Smooth muscle cell (in vitro differentiated cells): ENCODE measurements at regions not wholly inside any gene's neighbourhood (a gene's known extent, or its start where the extent isn't known, plus 50 kb on each side); places are given as distances from the start of the nearest gene placed in this dataset.

Experiments used
- DNase-seq: peaks from one replicate; lab custom pipeline; 2025; ENCODE audit not compliant: unreplicated experiment; lab: John Stamatoyannopoulos, UW
- H2AFZ ChIP-seq: fragments of 200-600 bp; sonication (generic); 2 replicates; pipeline ENCODE4 v1.6.0; 2016; ENCODE audit warnings: antibody characterized with exemption, low read depth, mild to moderate bottlenecking
- H3F3A ChIP-seq: fragments of 200-600 bp; sonication (generic); 2 replicates; pipeline ENCODE4 v1.6.0; 2017; ENCODE audit warnings: antibody characterized with exemption, low read depth
- H3K27ac ChIP-seq: fragments of 200-600 bp; sonication (generic); 2 replicates; pipeline ENCODE4 v1.5.1; 2016; ENCODE audit warnings: low read depth, mild to moderate bottlenecking
- H3K27me3 ChIP-seq: fragments of 200-600 bp; sonication (generic); 2 replicates; pipeline ENCODE4 v1.6.1; 2016; ENCODE audit warnings: low read depth, mild to moderate bottlenecking
- H3K36me3 ChIP-seq: fragments of 200-600 bp; sonication (generic); 2 replicates; pipeline ENCODE4 v1.5.1; 2016; ENCODE audit warnings: low read depth
- H3K4me1 ChIP-seq: fragments of 200-600 bp; sonication (generic); 2 replicates; pipeline ENCODE4 v1.5.1; 2016; ENCODE audit warnings: low read depth
- H3K4me2 ChIP-seq: fragments of 200-600 bp; sonication (generic); 2 replicates; pipeline ENCODE4 v1.6.0; 2016; ENCODE audit warnings: mild to moderate bottlenecking
- H3K4me3 ChIP-seq: fragments of 200-600 bp; sonication (generic); 2 replicates; pipeline ENCODE4 v1.5.1; 2016; ENCODE audit warnings: mild to moderate bottlenecking
- H3K79me2 ChIP-seq: fragments of 200-600 bp; sonication (generic); 2 replicates; pipeline ENCODE4 v1.6.0; 2016; ENCODE audit warnings: low read depth, mild to moderate bottlenecking
- H3K9ac ChIP-seq: fragments of 200-600 bp; sonication (generic); 2 replicates; pipeline ENCODE4 v1.6.0; 2016; ENCODE audit warnings: low read depth
- H3K9me3 ChIP-seq: fragments of 200-600 bp; sonication (generic); replicated peaks from 2 replicates; pipeline ENCODE4 v1.5.1; 2016; ENCODE audit warnings: low read depth
- H4K20me1 ChIP-seq: fragments of 200-600 bp; sonication (generic); 2 replicates; pipeline ENCODE4 v1.6.0; 2016; ENCODE audit warnings: low read depth
- CTCF ChIP-seq: fragments of 200-600 bp; sonication (generic); IDR thresholded peaks from 2 replicates; pipeline ENCODE4 v1.5.1; 2017; ENCODE audit warnings: borderline replicate concordance, mild to moderate bottlenecking, antibody characterized with exemption; ENCODE audit not compliant: insufficient read depth, poor library complexity, severe bottlenecking
- WGBS: methylation state at CpG from one replicate; pipeline ENCODE4 v1.1.7; 2016; ENCODE audit warnings: low lambda C conversion rate; 5-methylcytosine and 5-hydroxymethylcytosine counted together

- no peaks in the 10 kb centered on the region for H3K36me3 ChIP-seq
- no peaks in the 10 kb centered on the region for H3K79me2 ChIP-seq
- H3K27ac ChIP-seq, result no peak overlapping the region
- no peak overlapping the region for H3K4me3 ChIP-seq
- no peak overlapping the region for H2AFZ ChIP-seq
- no peak overlapping the region for H3K9ac ChIP-seq
- no peaks in the 10 kb centered on the region for H3K9me3 ChIP-seq
- H4K20me1 ChIP-seq, result no peaks in the 10 kb centered on the region
- no peaks in the 10 kb centered on the region for H3K27me3 ChIP-seq
- H3K4me2 ChIP-seq, result no peak overlapping the region
- no peak for TF ChIP-seq CTCF
- no peak for DNase-seq
- H3F3A ChIP-seq, result no peaks in the 10 kb centered on the region
- WGBS, result 86% methylated on average over 19 of the region's 20 CpGs
- no peaks in the 10 kb centered on the region for H3K4me1 ChIP-seq
Measured at GRCh38 chr16:86371083-86371803, 139.1 kb upstream of the FOXF1 start.

- H3F3A ChIP-seq, result no peaks in the 10 kb centered on the region
- DNase-seq, result no peak
- no peak overlapping the region for H3K4me2 ChIP-seq
- no peaks in the 10 kb centered on the region for H4K20me1 ChIP-seq
- 95% methylated on average over 8 of the region's 8 CpGs for WGBS
- no peaks in the 10 kb centered on the region for H3K36me3 ChIP-seq
- no peaks in the 10 kb centered on the region for H3K9me3 ChIP-seq
- no peak overlapping the region for H2AFZ ChIP-seq
- no peak overlapping the region for H3K27ac ChIP-seq
- no peak overlapping the region for H3K4me3 ChIP-seq
- no peaks in the 10 kb centered on the region for H3K79me2 ChIP-seq
- no peaks in the 10 kb centered on the region for H3K4me1 ChIP-seq
- H3K9ac ChIP-seq, result no peak overlapping the region
- no peak for TF ChIP-seq CTCF
- no peaks in the 10 kb centered on the region for H3K27me3 ChIP-seq
Measured at GRCh38 chr16:86372193-86372592, 138.1 kb upstream of the FOXF1 start.

- Histone ChIP-seq H3K9ac (no peak overlapping the region), H3K4me3 (no peak overlapping the region), H4K20me1 (no peaks in the 10 kb centered on the region), H3K27me3 (no peaks in the 10 kb centered on the region), H3K4me1 (no peaks in the 10 kb centered on the region), H3K9me3 (no peaks in the 10 kb centered on the region), H2AFZ (no peak overlapping the region), H3K27ac (no peak overlapping the region), H3K36me3 (no peaks in the 10 kb centered on the region), H3K79me2 (no peaks in the 10 kb centered on the region), H3K4me2 (no peak overlapping the region), H3F3A (no peaks in the 10 kb centered on the region)
- WGBS, result 87% methylated on average over 16 of the region's 16 CpGs
- DNase-seq, result no peak
- TF ChIP-seq CTCF, result no peak
Measured at GRCh38 chr16:86373276-86373901, 136.9 kb upstream of the FOXF1 start.
